ENCODE measurements at regions not wholly inside any gene's neighbourhood (a gene's known extent, or its start where the extent isn't known, plus 50 kb on each side); places are given as distances from the start of the nearest gene placed in this dataset.

GRCh38 chr22:22343581-22344296, 99.2 kb downstream of the VPREB1 start:
- no peaks in the 10 kb centered on the region for H3K4me1 ChIP-seq (ENCODE audit: insufficient read depth)
- 59 to 76% (median 75%) methylated on average over 9 of the region's 9 CpGs for WGBS, 3 donors
- no peak overlapping the region for H3K4me3 ChIP-seq
- DNase-seq = no peak
- H3K9me3 ChIP-seq = no peaks in the 10 kb centered on the region
- TF ChIP-seq, protein P1, sequence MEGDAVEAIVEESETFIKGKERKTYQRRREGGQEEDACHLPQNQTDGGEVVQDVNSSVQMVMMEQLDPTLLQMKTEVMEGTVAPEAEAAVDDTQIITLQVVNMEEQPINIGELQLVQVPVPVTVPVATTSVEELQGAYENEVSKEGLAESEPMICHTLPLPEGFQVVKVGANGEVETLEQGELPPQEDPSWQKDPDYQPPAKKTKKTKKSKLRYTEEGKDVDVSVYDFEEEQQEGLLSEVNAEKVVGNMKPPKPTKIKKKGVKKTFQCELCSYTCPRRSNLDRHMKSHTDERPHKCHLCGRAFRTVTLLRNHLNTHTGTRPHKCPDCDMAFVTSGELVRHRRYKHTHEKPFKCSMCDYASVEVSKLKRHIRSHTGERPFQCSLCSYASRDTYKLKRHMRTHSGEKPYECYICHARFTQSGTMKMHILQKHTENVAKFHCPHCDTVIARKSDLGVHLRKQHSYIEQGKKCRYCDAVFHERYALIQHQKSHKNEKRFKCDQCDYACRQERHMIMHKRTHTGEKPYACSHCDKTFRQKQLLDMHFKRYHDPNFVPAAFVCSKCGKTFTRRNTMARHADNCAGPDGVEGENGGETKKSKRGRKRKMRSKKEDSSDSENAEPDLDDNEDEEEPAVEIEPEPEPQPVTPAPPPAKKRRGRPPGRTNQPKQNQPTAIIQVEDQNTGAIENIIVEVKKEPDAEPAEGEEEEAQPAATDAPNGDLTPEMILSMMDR (IDR thresholded peaks at IDR 0.05) = no peak
- TF ChIP-seq POLR2A (IDR thresholded peaks at IDR 0.05) = no peak
- TF ChIP-seq EP300 (IDR thresholded peaks at IDR 0.05) = no peak
- H3K36me3 ChIP-seq = no peaks in the 10 kb centered on the region
- H3K27me3 ChIP-seq = no peaks in the 10 kb centered on the region
- H3K27ac ChIP-seq = no peak overlapping the region
- intact Hi-C loops (cut with DNase I) = no loop called here

DNA sequence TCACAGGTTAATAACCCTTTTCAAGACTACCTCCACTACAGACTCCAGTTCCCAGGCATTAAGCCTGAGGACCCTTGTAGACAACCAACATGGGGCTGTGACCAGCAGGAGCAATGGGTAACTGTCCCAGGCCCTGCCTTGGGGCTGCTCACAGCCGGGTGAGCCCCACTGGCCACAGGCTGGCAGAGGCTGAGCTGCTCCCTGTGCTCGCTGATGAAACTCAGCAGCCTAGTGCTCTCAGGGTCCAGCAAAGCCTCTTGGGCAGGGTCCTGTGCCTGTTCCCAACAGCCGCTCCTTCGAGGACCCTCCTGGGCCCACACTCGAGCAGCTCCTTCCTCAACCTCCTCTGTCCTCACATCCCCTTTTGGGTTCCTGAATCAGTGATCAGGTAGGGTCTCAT, 99.8 kb downstream of the VPREB1 start:
- H3K36me3 ChIP-seq = no peaks in the 10 kb centered on the region
- H3K27me3 ChIP-seq = no peaks in the 10 kb centered on the region
- H3K4me1 ChIP-seq (ENCODE audit: insufficient read depth) = no peaks in the 10 kb centered on the region
- no peak overlapping the region for H3K4me3 ChIP-seq
- H3K27ac ChIP-seq = no peak overlapping the region
- TF ChIP-seq POLR2A (IDR thresholded peaks at IDR 0.05) (no peak), EP300 (IDR thresholded peaks at IDR 0.05) (no peak)
- TF ChIP-seq, protein P1 (IDR thresholded peaks at IDR 0.05) = no peak
- no peak for DNase-seq
- WGBS, 3 donors = 59 to 81% (median 79%) methylated on average over 5 of the region's 5 CpGs
- intact Hi-C loops (cut with DNase I) = no loop called here
- H3K9me3 ChIP-seq = no peaks in the 10 kb centered on the region

GRCh38 chr22:22345781-22346180, 101.2 kb downstream of the VPREB1 start:
- Histone ChIP-seq H3K4me1 (ENCODE audit: insufficient read depth) (no peaks in the 10 kb centered on the region), H3K36me3 (no peaks in the 10 kb centered on the region), H3K27ac (no peak overlapping the region), H3K4me3 (no peak overlapping the region), H3K27me3 (no peaks in the 10 kb centered on the region), H3K9me3 (no peaks in the 10 kb centered on the region)
- DNase-seq = no peak
- TF ChIP-seq, protein P1 (IDR thresholded peaks at IDR 0.05) = no peak
- TF ChIP-seq EP300 (IDR thresholded peaks at IDR 0.05) (no peak), POLR2A (IDR thresholded peaks at IDR 0.05) (no peak)
- 69 to 78% (median 76%) methylated on average over 5 of the region's 5 CpGs for WGBS, 3 donors
- intact Hi-C loops (cut with DNase I) = no loop called here

- H3K36me3 ChIP-seq = no peaks in the 10 kb centered on the region
Measured at GRCh38 chr22:22346401-22347107, 102.0 kb downstream of the VPREB1 start.

More at GRCh38 chr22:22346401-22347107, 102.0 kb downstream of the VPREB1 start:
- TF ChIP-seq EP300 (IDR thresholded peaks at IDR 0.05) = no peak
- Histone ChIP-seq H3K4me3 (no peak overlapping the region), H3K9me3 (no peaks in the 10 kb centered on the region), H3K27me3 (no peaks in the 10 kb centered on the region), H3K27ac (no peak overlapping the region), H3K4me1 (ENCODE audit: insufficient read depth) (no peaks in the 10 kb centered on the region)
- no peak for DNase-seq
- 74 to 77% (median 76%) methylated on average over 3 of the region's 3 CpGs for WGBS, 3 donors
- intact Hi-C loops (cut with DNase I) = no loop called here

All from ovary (tissue), 7 donors.